ENCODE measurements at regions not wholly inside any gene's neighbourhood (a gene's known extent, or its start where the extent isn't known, plus 50 kb on each side); places are given as distances from the start of the nearest gene placed in this dataset.
"Not testable (repeated sequence)": the region's sequence is repeated elsewhere in the genome, so short reads cannot be mapped to it uniquely, and the experiment has no call there.

- DNase-seq (no peak), ATAC-seq (no peak)
- intact Hi-C loops (cut with micrococcal nuclease) = no loop called here
Observed at GRCh38 chr3:104896624-104897023, 470.1 kb upstream of the ALCAM start.

- intact Hi-C loops (cut with micrococcal nuclease) = no loop called here
- no peak for DNase-seq
Observed at GRCh38 chr3:104901396-104901795, 465.3 kb upstream of the ALCAM start.

GRCh38 chr3:104903064-104903463 lies 463.6 kb upstream of the ALCAM start:
- ATAC-seq (no peak), DNase-seq (no peak)
- intact Hi-C loops (cut with micrococcal nuclease) = no loop called here

More at GRCh38 chr3:104901396-104901795, 465.3 kb upstream of the ALCAM start:
- ATAC-seq = no peak

- DNase-seq = peak; percentile 77
- ATAC-seq = peak; percentile 100
- intact Hi-C loops (cut with micrococcal nuclease) = no loop called here
Observed at GRCh38 chr3:104906001-104906639, 460.6 kb upstream of the ALCAM start.

DNA sequence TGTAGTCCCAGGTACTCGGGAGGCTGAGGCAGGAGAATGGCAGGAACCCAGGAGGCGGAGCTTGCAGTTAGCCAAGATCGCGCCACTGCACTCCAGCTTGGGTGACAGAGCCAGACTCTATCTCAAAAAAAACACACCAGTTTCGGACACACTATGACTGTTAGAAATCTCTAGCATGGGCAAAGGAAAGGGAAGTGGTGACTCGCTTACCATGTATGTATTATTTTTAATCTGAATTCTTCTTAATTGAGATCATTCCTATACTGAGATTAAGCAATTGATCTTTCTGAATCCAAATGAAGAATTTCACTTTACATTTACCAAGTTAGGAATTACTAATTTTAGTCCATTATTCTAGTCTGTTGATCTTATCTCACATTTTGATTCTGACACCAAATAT lies 459.2 kb upstream of the ALCAM start:
- intact Hi-C loops (cut with micrococcal nuclease) = no loop called here
- ATAC-seq (no peak), DNase-seq (no peak)

GRCh38 chr3:104908761-104909160 lies 457.9 kb upstream of the ALCAM start:
- DNase-seq (no peak), ATAC-seq (no peak)
- intact Hi-C loops (cut with micrococcal nuclease) = no loop called here

GRCh38 chr3:104909198-104909597 lies 457.5 kb upstream of the ALCAM start:
- DNase-seq = no peak
- intact Hi-C loops (cut with micrococcal nuclease) = no loop called here
- ATAC-seq = no peak

- DNase-seq = no peak
- intact Hi-C loops (cut with micrococcal nuclease) = no loop called here
- no peak for ATAC-seq
Observed at GRCh38 chr3:104909721-104910120, 457.0 kb upstream of the ALCAM start.

- DNase-seq (no peak), ATAC-seq (no peak)
- intact Hi-C loops (cut with micrococcal nuclease) = no loop called here
Observed at GRCh38 chr3:104911376-104911775, 455.3 kb upstream of the ALCAM start.

DNA sequence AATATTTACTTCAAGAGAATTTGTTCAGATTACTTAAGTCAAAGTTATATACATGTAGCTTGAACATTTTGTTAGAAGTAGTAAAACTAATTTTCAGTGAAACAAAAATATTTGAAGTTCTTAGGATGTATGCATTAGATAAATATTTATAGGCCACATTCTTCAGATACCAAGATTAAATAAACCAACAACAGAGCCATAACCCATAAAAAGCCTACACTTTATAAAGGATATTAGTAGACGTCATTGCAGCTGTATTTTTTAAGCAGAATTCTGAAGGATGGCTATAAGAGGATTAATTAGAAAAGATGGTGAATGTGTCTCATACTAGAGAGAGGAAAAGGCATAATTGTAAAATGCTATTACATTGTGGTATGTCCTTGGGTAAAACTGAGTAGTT lies 449.7 kb upstream of the ALCAM start:
- ATAC-seq = no peak
- intact Hi-C loops (cut with micrococcal nuclease) = no loop called here
- no peak for DNase-seq

GRCh38 chr3:104920512-104920911 lies 446.2 kb upstream of the ALCAM start:
- ATAC-seq (no peak), DNase-seq (no peak)
- intact Hi-C loops (cut with micrococcal nuclease) = no loop called here

- intact Hi-C loops (cut with micrococcal nuclease) = no loop called here
- ATAC-seq (no peak), DNase-seq (no peak)
Observed at GRCh38 chr3:104933972-104934371, 432.7 kb upstream of the ALCAM start.

DNA sequence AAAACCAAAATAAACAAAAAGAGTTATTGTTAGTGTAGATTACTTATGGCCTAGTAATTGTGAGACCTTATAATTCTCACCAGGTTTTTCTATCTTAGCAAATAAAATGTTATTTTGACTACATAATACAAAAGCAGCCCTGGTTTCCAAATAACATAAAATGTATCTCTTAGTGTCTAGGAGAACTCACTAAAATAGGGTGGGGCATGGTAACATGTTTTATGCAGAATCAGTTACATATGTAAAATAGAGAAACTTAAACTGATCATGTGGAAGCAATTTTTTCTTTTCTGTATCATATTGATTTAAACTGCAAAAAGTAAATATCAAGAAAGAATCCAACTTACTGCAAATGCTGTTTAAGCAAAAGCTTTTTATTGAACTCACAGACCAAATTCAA lies 431.1 kb upstream of the ALCAM start:
- ATAC-seq (no peak), DNase-seq (no peak)
- intact Hi-C loops (cut with micrococcal nuclease) = no loop called here

DNA sequence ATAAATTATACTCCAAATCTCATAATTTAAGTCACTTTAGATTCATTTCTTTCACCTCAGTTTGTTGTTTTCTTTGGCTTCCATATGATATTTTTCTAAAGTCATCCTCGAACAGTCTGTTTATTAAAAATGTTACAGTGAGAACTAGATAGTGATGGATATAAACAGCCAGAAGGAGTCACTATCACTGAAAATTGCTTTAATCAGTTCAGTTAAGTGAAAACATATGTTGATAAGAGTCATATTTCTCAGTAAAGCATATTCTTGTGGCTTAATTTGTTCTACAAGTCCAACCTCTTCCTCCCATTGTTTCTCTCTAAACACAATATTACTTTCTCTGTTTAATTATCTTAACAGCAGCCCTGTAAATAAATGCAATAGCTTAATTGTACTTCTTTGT lies 427.5 kb upstream of the ALCAM start:
- intact Hi-C loops (cut with micrococcal nuclease) = no loop called here
- DNase-seq (no peak), ATAC-seq (no peak)

GRCh38 chr3:104941785-104942184 lies 424.9 kb upstream of the ALCAM start:
- intact Hi-C loops (cut with micrococcal nuclease) = no loop called here
- DNase-seq = no peak
- ATAC-seq = no peak

- intact Hi-C loops (cut with micrococcal nuclease) = no loop called here
- no peak for ATAC-seq
- DNase-seq = no peak
Observed at GRCh38 chr3:104943974-104944373, 422.7 kb upstream of the ALCAM start.

DNA sequence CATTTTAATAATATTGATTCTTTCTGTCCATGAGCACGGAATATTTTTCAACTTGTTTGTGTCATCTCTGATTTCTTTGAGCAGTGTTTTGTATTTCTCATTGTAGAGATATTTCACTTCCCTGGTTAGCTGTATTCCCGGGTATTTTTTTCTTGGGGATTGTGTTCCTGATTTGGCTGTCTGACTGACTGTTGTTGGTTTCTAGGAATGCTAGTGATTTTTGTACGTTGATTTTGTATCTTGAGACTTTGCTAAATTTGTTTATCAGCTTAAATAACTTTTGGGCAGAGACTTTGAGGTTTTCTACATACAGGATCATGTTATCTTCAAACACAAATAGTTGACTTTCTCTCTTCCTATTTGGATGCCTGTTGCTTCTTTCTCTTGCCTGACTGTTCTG lies 418.8 kb upstream of the ALCAM start:
- ATAC-seq (no peak), DNase-seq (no peak)
- intact Hi-C loops (cut with micrococcal nuclease) = no loop called here

GRCh38 chr3:104949810-104950209 lies 416.9 kb upstream of the ALCAM start:
- ATAC-seq; intact Hi-C loops (cut with micrococcal nuclease); DNase-seq: not testable (repeated sequence)

DNA sequence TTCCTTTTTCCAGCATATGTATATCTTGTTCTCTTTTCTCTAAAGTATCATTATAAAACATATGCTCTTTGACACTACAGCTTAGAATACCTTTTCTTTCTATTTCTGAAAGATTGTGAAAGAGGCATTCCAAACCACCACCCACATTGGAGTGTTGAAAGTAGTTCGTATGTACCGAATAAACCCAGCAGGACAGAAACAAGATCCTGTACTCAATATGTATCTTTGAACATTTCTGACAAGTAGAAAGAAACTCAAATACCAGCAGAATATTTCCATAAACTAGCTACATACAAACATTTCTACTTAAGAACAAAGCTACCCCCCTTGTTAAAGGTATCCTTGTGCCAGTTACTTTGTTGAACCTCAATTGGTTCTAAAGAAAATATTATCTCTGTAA lies 415.3 kb upstream of the ALCAM start:
- DNase-seq (no peak), ATAC-seq (no peak)
- intact Hi-C loops (cut with micrococcal nuclease) = no loop called here

DNA sequence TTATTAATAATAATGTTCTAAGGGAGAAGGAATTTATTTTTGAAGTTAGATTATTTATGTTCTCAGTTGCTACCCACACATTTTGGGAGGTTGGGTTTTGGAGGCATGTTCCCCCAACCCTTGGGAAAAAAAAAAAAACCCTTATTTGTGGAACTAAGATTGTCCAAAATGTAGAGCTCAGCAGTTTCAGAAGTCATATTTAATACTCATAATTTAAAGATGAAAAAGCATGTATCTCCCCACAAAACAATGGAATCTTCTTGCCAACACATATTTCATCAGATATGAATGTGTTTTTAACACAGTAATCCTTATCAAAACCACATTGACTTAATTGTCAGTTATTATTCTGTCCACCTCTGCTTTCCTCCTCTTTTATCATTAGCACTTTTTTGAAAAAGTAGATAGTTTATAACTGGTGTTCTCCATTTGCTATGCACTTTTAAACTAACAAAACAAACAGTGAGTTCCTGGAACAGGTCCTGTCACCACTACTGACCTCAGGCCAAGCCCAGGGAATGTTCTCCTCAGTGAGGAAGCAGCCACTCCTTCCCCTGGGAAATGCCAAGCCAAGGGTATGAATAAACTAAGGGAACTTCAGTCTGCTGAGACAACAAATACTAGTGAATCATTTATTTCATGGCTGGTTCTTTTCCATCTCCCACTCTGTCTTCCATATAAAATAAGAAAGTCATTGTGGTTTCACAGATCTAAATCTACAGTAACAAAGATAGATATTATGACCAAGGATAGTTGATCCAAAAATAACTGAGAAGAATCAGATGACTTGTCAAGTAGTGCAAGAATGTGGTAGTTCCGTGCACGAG lies 414.4 kb upstream of the ALCAM start:
- ATAC-seq = no peak
- intact Hi-C loops (cut with micrococcal nuclease) = no loop called here
- no peak for DNase-seq

All from left ventricle myocardium superior (tissue), 1 donor.